H9 (cell line): ENCODE measurements at regions not wholly inside any gene's neighbourhood (a gene's known extent, or its start where the extent isn't known, plus 50 kb on each side); places are given as distances from the start of the nearest gene placed in this dataset.

Experiments used
- DNase-seq: peaks from one replicate; pipeline ENCODE4 v3.0.0-alpha.2; 2017
- H2AFZ ChIP-seq: one replicate; pipeline ENCODE4 v1.6.1; 2013; ENCODE audit warnings: mild to moderate bottlenecking, low read length, control low read depth, moderate library complexity
- H2AK5ac ChIP-seq: 2 replicates; pipeline ENCODE4 v1.6.1; 2013; ENCODE audit warnings: low read length, control low read depth, mixed read lengths; ENCODE audit not compliant: insufficient read length
- H2BK120ac ChIP-seq: one replicate; pipeline ENCODE4 v1.6.1; 2013; ENCODE audit warnings: low read depth, mild to moderate bottlenecking, low read length, control low read depth, inconsistent platforms; ENCODE audit not compliant: poor library complexity, severe bottlenecking
- H2BK12ac ChIP-seq: 2 replicates; pipeline ENCODE4 v1.6.1; 2013; ENCODE audit warnings: low read length, control low read depth, mixed read lengths, low read depth; ENCODE audit not compliant: insufficient read length
- H2BK15ac ChIP-seq: 2 replicates; pipeline ENCODE4 v1.6.1; 2013; ENCODE audit warnings: low read depth, low read length, control low read depth
- H2BK20ac ChIP-seq: one replicate; pipeline ENCODE4 v1.6.1; 2013; ENCODE audit warnings: low read depth, mild to moderate bottlenecking, low read length, control low read depth, inconsistent platforms; ENCODE audit not compliant: poor library complexity, severe bottlenecking
- H2BK5ac ChIP-seq: 2 replicates; pipeline ENCODE4 v1.6.1; 2013; ENCODE audit warnings: low read length, control low read depth, mixed read lengths; ENCODE audit not compliant: insufficient read length
- H3K14ac ChIP-seq: 2 replicates; pipeline ENCODE4 v1.6.1; 2013; ENCODE audit warnings: low read length, control low read depth; ENCODE audit not compliant: insufficient read depth
- H3K18ac ChIP-seq: 2 replicates; pipeline ENCODE4 v1.6.1; 2013; ENCODE audit warnings: low read depth, mild to moderate bottlenecking, mixed read lengths, low read length, control low read depth; ENCODE audit not compliant: insufficient read length
- H3K23ac ChIP-seq: 2 replicates; pipeline ENCODE4 v1.6.1; 2013; ENCODE audit warnings: low read length, control low read depth, mixed read lengths, low read depth; ENCODE audit not compliant: insufficient read length
- H3K23me2 ChIP-seq: 2 replicates; pipeline ENCODE4 v1.6.1; 2013; ENCODE audit warnings: low read depth, mild to moderate bottlenecking, mixed read lengths, low read length, control low read depth; ENCODE audit not compliant: insufficient read length, poor library complexity, severe bottlenecking
- H3K27ac ChIP-seq: 2 replicates; pipeline ENCODE4 v1.5.1; 2013; ENCODE audit warnings: low read length, control low read depth, mixed read lengths, low read depth; ENCODE audit not compliant: insufficient read length
- H3K27me3 ChIP-seq: 2 replicates; pipeline ENCODE4 v1.6.1; 2013; ENCODE audit warnings: low read length, control low read depth, inconsistent platforms; ENCODE audit not compliant: insufficient read depth
- H3K4ac ChIP-seq: 2 replicates; pipeline ENCODE4 v1.6.1; 2013; ENCODE audit warnings: low read depth, mild to moderate bottlenecking, control low read depth, inconsistent platforms, low read length, moderate library complexity
- H3K4me1 ChIP-seq: 2 replicates; pipeline ENCODE4 v1.6.1; 2013; ENCODE audit warnings: low read length, control low read depth, inconsistent platforms; ENCODE audit not compliant: insufficient read depth
- H3K4me2 ChIP-seq: 2 replicates; pipeline ENCODE4 v1.6.1; 2013; ENCODE audit warnings: low read length, control low read depth, mixed read lengths; ENCODE audit not compliant: insufficient read length, insufficient read depth
- H3K56ac ChIP-seq: 2 replicates; pipeline ENCODE4 v1.6.1; 2013; ENCODE audit warnings: low read depth, mild to moderate bottlenecking, mixed read lengths, low read length, control low read depth; ENCODE audit not compliant: insufficient read length
- H3K79me1 ChIP-seq: 2 replicates; pipeline ENCODE4 v1.6.1; 2013; ENCODE audit warnings: low read depth, mild to moderate bottlenecking, moderate library complexity, low read length, control low read depth, inconsistent platforms; ENCODE audit not compliant: insufficient read depth, poor library complexity, severe bottlenecking
- H3K79me2 ChIP-seq: 2 replicates; pipeline ENCODE4 v1.6.1; 2013; ENCODE audit warnings: low read length, control low read depth, inconsistent platforms; ENCODE audit not compliant: insufficient read depth
- H3K9ac ChIP-seq: 2 replicates; pipeline ENCODE4 v1.6.1; 2013; ENCODE audit warnings: low read length, control low read depth, mixed read lengths; ENCODE audit not compliant: insufficient read length; ENCODE audit errors: extremely low read depth
- H3K9me3 ChIP-seq: one replicate; pipeline ENCODE4 v1.6.1; 2013; ENCODE audit warnings: low read depth, low read length, inconsistent platforms; ENCODE audit not compliant: control insufficient read depth
- H3T11ph ChIP-seq: one replicate; pipeline ENCODE4 v1.6.1; 2013; ENCODE audit warnings: mild to moderate bottlenecking, low read length, control low read depth, inconsistent platforms
- H4K20me1 ChIP-seq: one replicate; pipeline ENCODE4 v1.6.1; 2013; ENCODE audit not compliant: control insufficient read depth, insufficient read length, insufficient read depth
- H4K5ac ChIP-seq: 2 replicates; pipeline ENCODE4 v1.6.1; 2013; ENCODE audit warnings: low read depth, mild to moderate bottlenecking, mixed read lengths, low read length, control low read depth; ENCODE audit not compliant: insufficient read length
- H4K8ac ChIP-seq: replicated peaks from 2 replicates; pipeline ENCODE4 v1.6.1; 2013; ENCODE audit warnings: low read length, control low read depth, mixed read lengths, low read depth; ENCODE audit not compliant: insufficient read length
- H4K91ac ChIP-seq: 2 replicates; pipeline ENCODE4 v1.6.1; 2013; ENCODE audit warnings: low read depth, mild to moderate bottlenecking, moderate library complexity, mixed read lengths, low read length, control low read depth; ENCODE audit not compliant: insufficient read length
- H3K27ac Mint-ChIP-seq, 3 experiments: 2 replicates in 2 of 3; 3 replicates in 1 of 3; pipeline ENCODE4 v1.8.0; 2020 to 2021; ENCODE audit warnings: mixed read lengths in 3 of 3, mild to moderate bottlenecking in 1 of 3, moderate library complexity in 1 of 3
- H3K27me3 Mint-ChIP-seq: 2 replicates; pipeline ENCODE4 v1.8.0; 2021; ENCODE audit warnings: low read depth, mild to moderate bottlenecking, moderate library complexity, mixed read lengths
- H3K36me3 Mint-ChIP-seq, 3 experiments: 2 replicates in 2 of 3; 3 replicates in 1 of 3; pipeline ENCODE4 v1.8.0; 2020 to 2021; ENCODE audit warnings: low read depth in 3 of 3, mixed read lengths in 3 of 3; ENCODE audit not compliant: insufficient read depth in 1 of 3
- H3K4me1 Mint-ChIP-seq, 2 experiments: 2 replicates each; pipeline ENCODE4 v1.8.0; 2020; ENCODE audit warnings: mixed read lengths in 2 of 2
- H3K4me3 Mint-ChIP-seq, 2 experiments: 2 replicates in 1 of 2; 3 replicates in 1 of 2; pipeline ENCODE4 v1.8.0; 2020 to 2021; ENCODE audit warnings: mild to moderate bottlenecking in 2 of 2, mixed read lengths in 2 of 2, moderate library complexity in 1 of 2
- H3K9me3 Mint-ChIP-seq, 2 experiments: 2 replicates in 1 of 2; 3 replicates in 1 of 2; pipeline ENCODE4 v1.8.0; 2020; ENCODE audit warnings: mild to moderate bottlenecking in 2 of 2, mixed read lengths in 2 of 2, moderate library complexity in 1 of 2
- TF ChIP-seq, protein P1 (sequence below): fragments of 200-600 bp; sonication (generic); conservative IDR thresholded peaks from 3 replicates; pipeline ENCODE4 v1.8.0; 2021; ENCODE audit warnings: antibody characterized with exemption, mild to moderate bottlenecking

GRCh38 chr12:61553091-61553490, 707.1 kb upstream of the USP15 start:
- Histone ChIP-seq H3K18ac (no peak overlapping the region), H3K4me2 (no peak overlapping the region), H2BK15ac (no peak overlapping the region), H4K8ac (no peak overlapping the region), H2BK20ac (no peak overlapping the region), H3K9me3 (no peaks in the 10 kb centered on the region), H2BK12ac (no peak overlapping the region), H2BK120ac (no peak overlapping the region), H4K91ac (no peak overlapping the region), H3K79me1 (no peaks in the 10 kb centered on the region), H3K14ac (no peak overlapping the region), H3K4me1 (no peaks in the 10 kb centered on the region), H3K27me3 (no peaks in the 10 kb centered on the region), H3K23ac (no peak overlapping the region), H2BK5ac (no peak overlapping the region), H3K27ac (no peak overlapping the region), H3K23me2 (no peaks in the 10 kb centered on the region), H4K5ac (no peak overlapping the region), H3T11ph (no peak overlapping the region), H3K56ac (no peak overlapping the region), H3K9ac (no peak overlapping the region), H3K79me2 (no peaks in the 10 kb centered on the region), H2AK5ac (no peak overlapping the region), H3K4ac (no peak overlapping the region), H2AFZ (no peak overlapping the region), H4K20me1 (no peaks in the 10 kb centered on the region)
- no peak for DNase-seq
- TF ChIP-seq, protein P1, sequence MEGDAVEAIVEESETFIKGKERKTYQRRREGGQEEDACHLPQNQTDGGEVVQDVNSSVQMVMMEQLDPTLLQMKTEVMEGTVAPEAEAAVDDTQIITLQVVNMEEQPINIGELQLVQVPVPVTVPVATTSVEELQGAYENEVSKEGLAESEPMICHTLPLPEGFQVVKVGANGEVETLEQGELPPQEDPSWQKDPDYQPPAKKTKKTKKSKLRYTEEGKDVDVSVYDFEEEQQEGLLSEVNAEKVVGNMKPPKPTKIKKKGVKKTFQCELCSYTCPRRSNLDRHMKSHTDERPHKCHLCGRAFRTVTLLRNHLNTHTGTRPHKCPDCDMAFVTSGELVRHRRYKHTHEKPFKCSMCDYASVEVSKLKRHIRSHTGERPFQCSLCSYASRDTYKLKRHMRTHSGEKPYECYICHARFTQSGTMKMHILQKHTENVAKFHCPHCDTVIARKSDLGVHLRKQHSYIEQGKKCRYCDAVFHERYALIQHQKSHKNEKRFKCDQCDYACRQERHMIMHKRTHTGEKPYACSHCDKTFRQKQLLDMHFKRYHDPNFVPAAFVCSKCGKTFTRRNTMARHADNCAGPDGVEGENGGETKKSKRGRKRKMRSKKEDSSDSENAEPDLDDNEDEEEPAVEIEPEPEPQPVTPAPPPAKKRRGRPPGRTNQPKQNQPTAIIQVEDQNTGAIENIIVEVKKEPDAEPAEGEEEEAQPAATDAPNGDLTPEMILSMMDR = no peak
- Mint-ChIP-seq H3K27me3 (no peaks in the 10 kb centered on the region), H3K4me1 (peaks cover 4 to 7% of the 10 kb centered on the region in 2 experiments), H3K36me3 (peaks cover 0 to 8% (median 6%) of the 10 kb centered on the region in 3 experiments; a peak in 4 of 7 replicates), H3K4me3 (no peak overlapping the region), H3K27ac (no peak overlapping the region), H3K9me3 (peaks cover 6 to 7% of the 10 kb centered on the region in 2 experiments; a peak in 4 of 5 replicates)
